BLaER1 (cell line): ENCODE measurements at regions not wholly inside any gene's neighbourhood (a gene's known extent, or its start where the extent isn't known, plus 50 kb on each side); places are given as distances from the start of the nearest gene placed in this dataset.

ENCODE experiments used
- H3K27ac ChIP-seq: shearing (Covaris generic); formaldehyde crosslinking; 2 replicates; pipeline ENCODE4 v1.8.1; 2022
- H3K27me3 ChIP-seq: shearing (Covaris generic); formaldehyde crosslinking; 2 replicates; pipeline ENCODE4 v1.8.1; 2022
- H3K36me3 ChIP-seq: shearing (Covaris generic); formaldehyde crosslinking; 2 replicates; pipeline ENCODE4 v1.8.1; 2022
- H3K4me1 ChIP-seq: shearing (Covaris generic); formaldehyde crosslinking; 2 replicates; pipeline ENCODE4 v1.8.1; 2022
- H3K4me2 ChIP-seq: shearing (Covaris generic); formaldehyde crosslinking; 2 replicates; pipeline ENCODE4 v1.8.1; 2022
- H3K4me3 ChIP-seq: shearing (Covaris generic); formaldehyde crosslinking; 2 replicates; pipeline ENCODE4 v1.8.1; 2022
- H3K9ac ChIP-seq: shearing (Covaris generic); formaldehyde crosslinking; 2 replicates; pipeline ENCODE4 v1.8.1; 2022
- H3K9me3 ChIP-seq: shearing (Covaris generic); formaldehyde crosslinking; 2 replicates; pipeline ENCODE4 v1.8.1; 2022
- H4K20me1 ChIP-seq: shearing (Covaris generic); formaldehyde crosslinking; 2 replicates; pipeline ENCODE4 v1.8.1; 2022
- Cebpa-rat ChIP-seq: shearing (Covaris generic); IDR thresholded peaks from 2 replicates; pipeline ENCODE4 v1.8.1; 2022

- Histone ChIP-seq H3K9me3 (no peaks in the 10 kb centered on the region), H3K27ac (no peak overlapping the region), H4K20me1 (no peaks in the 10 kb centered on the region), H3K4me3 (no peak overlapping the region), H3K36me3 (no peaks in the 10 kb centered on the region), H3K9ac (no peak overlapping the region), H3K4me2 (no peak overlapping the region), H3K4me1 (no peaks in the 10 kb centered on the region), H3K27me3 (no peaks in the 10 kb centered on the region)
- TF ChIP-seq Cebpa-rat: no peak
Observed at GRCh38 chr20:39164642-39165041, 202.5 kb downstream of the DHX35 start.

GRCh38 chr20:39163993-39164392 is 201.8 kb downstream of the DHX35 start:
- H3K27me3 ChIP-seq: no peaks in the 10 kb centered on the region
- H3K4me1 ChIP-seq: no peaks in the 10 kb centered on the region
- H4K20me1 ChIP-seq: no peaks in the 10 kb centered on the region
- H3K4me2 ChIP-seq: no peak overlapping the region
- H3K27ac ChIP-seq: no peak overlapping the region
- TF ChIP-seq Cebpa-rat: no peak
- H3K36me3 ChIP-seq: no peaks in the 10 kb centered on the region
- no peak overlapping the region for H3K9ac ChIP-seq
- H3K9me3 ChIP-seq: no peaks in the 10 kb centered on the region
- H3K4me3 ChIP-seq: no peak overlapping the region

DNA sequence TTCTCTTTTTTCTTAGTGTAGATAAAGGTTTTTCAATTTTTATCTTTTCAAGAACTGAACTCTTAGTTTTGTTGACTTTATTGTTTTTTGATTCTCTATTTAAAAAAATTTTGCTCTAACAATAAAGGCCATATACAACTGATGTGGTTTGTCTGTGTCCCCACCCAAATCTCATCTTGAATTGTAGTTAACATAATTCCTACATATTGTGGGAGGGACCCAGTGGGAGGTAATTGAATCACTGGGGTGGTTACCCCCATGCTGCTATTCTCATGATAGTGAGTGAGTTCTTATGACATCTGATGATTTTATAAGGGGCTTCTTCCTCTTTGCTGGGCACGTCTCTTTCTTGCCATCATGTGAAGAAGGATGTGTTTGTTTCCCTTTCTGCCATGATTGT is 199.8 kb downstream of the DHX35 start:
- no peaks in the 10 kb centered on the region for H3K9me3 ChIP-seq
- no peak overlapping the region for H3K4me3 ChIP-seq
- H4K20me1 ChIP-seq: no peaks in the 10 kb centered on the region
- H3K9ac ChIP-seq: no peak overlapping the region
- H3K4me2 ChIP-seq: no peak overlapping the region
- H3K4me1 ChIP-seq: no peaks in the 10 kb centered on the region
- H3K36me3 ChIP-seq: no peaks in the 10 kb centered on the region
- TF ChIP-seq Cebpa-rat: no peak
- no peak overlapping the region for H3K27ac ChIP-seq
- H3K27me3 ChIP-seq: no peaks in the 10 kb centered on the region

DNA sequence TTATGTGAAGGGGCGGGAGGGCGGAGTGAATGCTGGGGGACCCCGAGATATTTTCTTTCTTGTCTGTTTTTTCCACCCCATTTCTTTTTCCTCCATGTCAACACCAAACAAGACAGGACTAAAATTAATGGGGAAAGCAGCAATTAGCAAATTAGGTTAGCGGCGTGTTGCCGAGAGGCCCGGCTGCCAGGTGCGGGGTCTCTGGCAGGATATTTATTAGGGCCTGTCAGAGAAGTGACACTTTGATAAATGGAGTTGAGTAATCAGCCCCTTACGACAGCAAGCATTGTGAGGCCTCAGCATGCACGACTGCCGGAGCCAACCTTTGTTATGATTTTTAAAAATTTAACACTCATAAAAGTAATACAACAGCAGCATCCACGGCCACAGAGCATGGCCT is 193.8 kb downstream of the DHX35 start:
- H3K36me3 ChIP-seq: no peaks in the 10 kb centered on the region
- no peak for TF ChIP-seq Cebpa-rat
- H4K20me1 ChIP-seq: no peaks in the 10 kb centered on the region
- H3K27me3 ChIP-seq: no peaks in the 10 kb centered on the region
- H3K9ac ChIP-seq: no peak overlapping the region
- H3K4me1 ChIP-seq: no peaks in the 10 kb centered on the region
- no peak overlapping the region for H3K4me3 ChIP-seq
- no peak overlapping the region for H3K27ac ChIP-seq
- H3K4me2 ChIP-seq: no peak overlapping the region
- no peaks in the 10 kb centered on the region for H3K9me3 ChIP-seq

DNA sequence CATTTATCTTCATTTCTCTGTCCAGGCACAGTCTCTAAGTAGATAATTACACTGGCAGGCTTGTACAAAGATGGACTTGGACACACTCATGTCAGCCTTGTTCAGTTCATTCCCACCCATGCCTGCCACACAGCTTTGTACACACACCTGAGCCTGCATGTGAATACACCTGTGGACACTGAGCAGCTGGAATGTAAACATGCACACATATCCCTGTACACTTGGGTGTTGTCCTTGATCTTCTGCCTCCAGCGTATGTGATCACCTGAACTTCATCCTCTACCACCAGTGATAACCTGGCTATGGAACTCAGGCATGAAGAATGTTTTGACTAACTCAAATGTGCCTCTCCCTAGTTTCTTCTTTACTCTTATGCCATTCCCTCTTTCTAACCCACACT is 190.6 kb downstream of the DHX35 start:
- no peak overlapping the region for H3K4me2 ChIP-seq
- no peaks in the 10 kb centered on the region for H3K36me3 ChIP-seq
- H4K20me1 ChIP-seq: no peaks in the 10 kb centered on the region
- H3K9ac ChIP-seq: no peak overlapping the region
- H3K4me1 ChIP-seq: no peaks in the 10 kb centered on the region
- H3K9me3 ChIP-seq: no peaks in the 10 kb centered on the region
- no peak overlapping the region for H3K4me3 ChIP-seq
- no peaks in the 10 kb centered on the region for H3K27me3 ChIP-seq
- H3K27ac ChIP-seq: no peak overlapping the region
- no peak for TF ChIP-seq Cebpa-rat

GRCh38 chr20:39152126-39152525 is 190.0 kb downstream of the DHX35 start:
- no peak overlapping the region for H3K27ac ChIP-seq
- no peaks in the 10 kb centered on the region for H4K20me1 ChIP-seq
- H3K4me2 ChIP-seq: no peak overlapping the region
- no peak overlapping the region for H3K9ac ChIP-seq
- H3K4me3 ChIP-seq: no peak overlapping the region
- no peaks in the 10 kb centered on the region for H3K36me3 ChIP-seq
- TF ChIP-seq Cebpa-rat: no peak
- H3K27me3 ChIP-seq: no peaks in the 10 kb centered on the region
- H3K9me3 ChIP-seq: no peaks in the 10 kb centered on the region
- H3K4me1 ChIP-seq: no peaks in the 10 kb centered on the region

GRCh38 chr20:39150501-39150900 is 188.4 kb downstream of the DHX35 start:
- TF ChIP-seq Cebpa-rat: no peak
- Histone ChIP-seq H3K9me3 (no peaks in the 10 kb centered on the region), H3K4me2 (no peak overlapping the region), H3K4me1 (no peaks in the 10 kb centered on the region), H4K20me1 (no peaks in the 10 kb centered on the region), H3K9ac (no peak overlapping the region), H3K27me3 (no peaks in the 10 kb centered on the region), H3K4me3 (no peak overlapping the region), H3K27ac (no peak overlapping the region), H3K36me3 (no peaks in the 10 kb centered on the region)

DNA sequence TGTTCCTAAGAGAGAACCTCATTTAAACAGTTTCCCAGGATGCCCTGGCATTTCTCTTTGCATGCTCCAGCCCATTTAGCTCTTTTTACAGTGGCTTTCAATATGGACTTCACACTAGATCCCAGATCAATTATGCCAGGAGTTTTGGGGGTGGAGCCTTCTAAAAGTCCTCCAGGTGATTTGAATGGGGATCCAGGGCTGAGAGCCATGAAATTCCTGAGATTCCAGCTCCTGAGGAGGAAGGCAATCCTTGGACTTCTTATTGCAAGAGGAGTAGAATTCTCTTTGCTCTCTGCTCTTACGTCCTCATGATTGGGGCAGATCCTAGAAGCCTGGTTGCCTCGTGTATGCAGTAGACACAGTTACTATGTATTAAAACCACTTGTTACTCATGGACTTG is 184.2 kb downstream of the DHX35 start:
- Histone ChIP-seq H3K4me2 (no peak overlapping the region), H3K4me1 (no peaks in the 10 kb centered on the region), H4K20me1 (no peaks in the 10 kb centered on the region), H3K9me3 (no peaks in the 10 kb centered on the region), H3K36me3 (no peaks in the 10 kb centered on the region), H3K4me3 (no peak overlapping the region), H3K27ac (no peak overlapping the region), H3K27me3 (no peaks in the 10 kb centered on the region), H3K9ac (no peak overlapping the region)
- no peak for TF ChIP-seq Cebpa-rat

- TF ChIP-seq Cebpa-rat: no peak
- H3K27me3 ChIP-seq: no peaks in the 10 kb centered on the region
Observed at GRCh38 chr20:39145921-39146320, 183.8 kb downstream of the DHX35 start.

DNA sequence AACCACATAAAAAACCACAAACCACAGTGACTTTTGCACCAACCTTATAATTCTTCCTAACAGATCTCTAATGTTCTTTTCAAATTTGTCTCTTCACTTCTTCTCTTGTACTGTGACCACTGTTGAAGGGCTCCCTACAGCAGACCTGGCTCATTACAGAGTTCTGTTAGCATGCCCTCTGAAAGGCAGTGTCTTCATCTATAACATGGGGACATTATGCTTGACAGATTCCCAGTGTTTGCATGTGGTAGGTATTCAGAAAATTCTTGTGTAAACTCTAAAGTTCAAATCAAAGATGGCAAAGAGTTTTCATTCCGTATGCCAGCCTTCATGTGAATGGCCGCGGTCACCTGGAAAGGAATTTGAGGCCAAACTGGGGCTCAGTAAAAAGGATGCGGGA is 182.6 kb downstream of the DHX35 start:
- no peaks in the 10 kb centered on the region for H3K36me3 ChIP-seq
- H3K27me3 ChIP-seq: no peaks in the 10 kb centered on the region
- H3K9ac ChIP-seq: no peak overlapping the region
- no peaks in the 10 kb centered on the region for H3K9me3 ChIP-seq
- H3K27ac ChIP-seq: no peak overlapping the region
- TF ChIP-seq Cebpa-rat: no peak
- no peak overlapping the region for H3K4me2 ChIP-seq
- H3K4me3 ChIP-seq: no peak overlapping the region
- no peaks in the 10 kb centered on the region for H3K4me1 ChIP-seq
- H4K20me1 ChIP-seq: no peaks in the 10 kb centered on the region

More at GRCh38 chr20:39145921-39146320, 183.8 kb downstream of the DHX35 start:
- Histone ChIP-seq H3K4me3 (no peak overlapping the region), H3K4me2 (no peak overlapping the region), H3K9ac (no peak overlapping the region), H3K27ac (no peak overlapping the region), H3K36me3 (no peaks in the 10 kb centered on the region), H4K20me1 (no peaks in the 10 kb centered on the region), H3K9me3 (no peaks in the 10 kb centered on the region), H3K4me1 (no peaks in the 10 kb centered on the region)

GRCh38 chr20:39142407-39143096 is 180.4 kb downstream of the DHX35 start:
- H3K4me3 ChIP-seq: no peak overlapping the region
- no peak overlapping the region for H3K4me2 ChIP-seq
- no peaks in the 10 kb centered on the region for H3K36me3 ChIP-seq
- no peaks in the 10 kb centered on the region for H4K20me1 ChIP-seq
- no peaks in the 10 kb centered on the region for H3K4me1 ChIP-seq
- no peak for TF ChIP-seq Cebpa-rat
- H3K27me3 ChIP-seq: no peaks in the 10 kb centered on the region
- no peak overlapping the region for H3K9ac ChIP-seq
- H3K27ac ChIP-seq: no peak overlapping the region
- H3K9me3 ChIP-seq: no peaks in the 10 kb centered on the region
